NCI-H226 (cell line): ENCODE measurements at regions not wholly inside any gene's neighbourhood (a gene's known extent, or its start where the extent isn't known, plus 50 kb on each side); places are given as distances from the start of the nearest gene placed in this dataset.
"Not testable (repeated sequence)": the region's sequence is repeated elsewhere in the genome, so short reads cannot be mapped to it uniquely, and the experiment has no call there.

Experiments used
- DNase-seq: peaks from one replicate; pipeline ENCODE4 v3.0.0-alpha.2; 2015

GRCh38 chr14:45819107-45819506, 566.1 kb upstream of the MIS18BP1 start:
- no peak for DNase-seq

DNA sequence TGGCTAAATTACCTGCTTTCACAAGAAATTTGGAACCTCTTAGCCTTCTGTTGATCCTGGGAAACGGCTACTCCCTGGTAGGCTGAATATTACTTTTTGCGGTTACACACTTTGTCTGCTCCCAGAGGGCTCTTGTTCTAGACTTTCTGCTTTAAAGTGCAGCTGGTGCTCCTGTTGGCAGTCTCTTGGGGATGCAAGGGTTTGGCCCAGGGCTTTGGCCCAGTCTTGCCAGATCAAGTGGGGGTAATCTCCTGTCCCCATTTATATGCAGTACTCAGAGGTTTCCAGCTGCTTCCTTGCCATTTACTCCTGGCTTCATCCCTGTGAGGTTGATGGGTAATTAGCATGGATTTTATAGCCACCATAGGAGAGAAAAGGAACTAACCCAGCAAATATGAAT, 558.2 kb upstream of the MIS18BP1 start:
- DNase-seq = no peak

DNA sequence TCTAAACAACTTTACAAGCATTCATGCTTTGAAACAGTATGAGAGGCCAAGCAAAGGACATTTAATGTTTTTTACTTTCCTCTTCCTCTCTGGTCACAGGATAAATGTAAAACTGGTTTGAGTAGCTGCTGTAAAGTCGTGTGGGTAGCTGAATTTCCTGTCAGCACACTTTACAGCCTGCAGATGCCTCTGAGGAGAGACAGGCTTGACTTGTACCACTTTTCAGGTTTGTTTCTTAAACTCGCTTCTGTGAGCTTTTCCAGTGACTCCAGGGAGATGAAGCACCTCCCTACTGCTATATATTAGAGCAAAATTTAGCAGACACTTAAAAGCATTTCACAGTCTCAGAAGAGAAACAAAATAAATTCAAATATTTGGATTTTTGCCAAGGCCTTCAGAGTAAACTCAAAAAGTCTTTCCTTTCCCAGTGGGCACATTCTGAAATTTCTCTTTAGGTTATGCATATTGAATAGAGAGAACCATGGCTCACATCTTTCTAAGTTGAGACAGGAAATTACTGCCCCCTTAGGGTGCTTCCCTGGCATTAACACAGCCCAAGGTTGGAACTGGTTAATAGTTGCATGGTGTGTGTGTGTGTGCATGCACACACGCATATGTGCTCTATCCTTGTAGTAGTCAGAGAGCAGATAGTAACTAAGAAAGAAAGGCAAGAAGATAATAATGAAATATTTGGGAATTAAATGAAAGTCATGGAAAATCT, 557.3 kb upstream of the MIS18BP1 start:
- no peak for DNase-seq

DNA sequence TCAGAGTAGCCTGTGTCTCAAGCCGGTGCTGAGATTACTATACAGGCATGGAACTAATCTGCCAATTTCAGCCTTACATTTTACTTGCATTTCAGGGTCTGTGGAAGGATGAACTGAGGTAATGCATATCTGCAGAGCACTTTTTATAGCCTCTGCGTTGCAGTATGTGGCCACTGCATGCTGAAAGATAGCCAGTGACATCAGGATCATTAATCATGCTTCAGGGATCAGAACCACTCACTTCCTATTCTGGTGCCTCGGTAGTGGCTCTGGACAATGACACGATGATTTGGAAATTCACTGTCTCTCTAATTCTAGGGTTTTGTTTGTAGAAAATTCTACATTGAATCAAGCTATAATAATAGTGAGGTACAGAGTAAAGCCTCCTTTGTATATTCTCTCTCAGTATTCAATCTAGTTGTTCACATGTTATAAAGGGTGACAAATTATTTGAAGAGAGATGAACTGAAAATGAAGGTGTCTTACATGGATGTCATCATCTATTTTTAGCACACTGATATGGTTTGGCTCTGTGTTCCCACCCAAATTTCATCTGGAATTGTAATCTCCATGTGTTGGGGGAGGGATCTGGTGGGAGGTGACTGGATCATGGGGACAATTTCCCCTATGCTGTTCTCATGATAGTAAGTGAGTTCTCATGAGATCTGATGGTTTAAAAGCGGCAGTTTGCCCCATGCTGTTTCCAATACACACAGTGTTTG, 554.3 kb upstream of the MIS18BP1 start:
- DNase-seq = no peak

- DNase-seq = no peak
Observed at GRCh38 chr14:45799511-45799910, 546.5 kb upstream of the MIS18BP1 start.

GRCh38 chr14:45798659-45799058, 545.7 kb upstream of the MIS18BP1 start:
- no peak for DNase-seq

GRCh38 chr14:45796006-45796405, 543.0 kb upstream of the MIS18BP1 start:
- DNase-seq = not testable (repeated sequence)

DNA sequence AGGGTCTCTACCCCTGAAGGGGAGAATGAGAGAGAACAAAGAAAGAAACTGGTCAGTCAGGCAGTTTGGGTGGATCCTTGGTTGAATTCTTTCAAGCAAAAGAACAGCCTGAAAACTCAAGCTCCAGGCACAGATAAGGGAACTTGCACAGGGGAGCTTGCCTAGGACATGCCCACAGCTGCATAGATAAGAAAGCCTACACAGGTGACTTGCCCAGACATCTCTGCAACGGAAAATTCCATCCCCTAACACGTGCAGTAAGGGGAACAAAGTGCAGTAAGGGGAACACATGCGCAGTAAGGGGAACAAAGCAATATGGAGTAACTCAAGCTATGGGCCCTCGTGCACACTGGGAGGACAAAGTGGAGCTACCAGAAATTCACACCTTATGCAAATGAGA, 540.1 kb upstream of the MIS18BP1 start:
- DNase-seq = peak; percentile 12

- no peak for DNase-seq
Observed at GRCh38 chr14:45790293-45790692, 537.3 kb upstream of the MIS18BP1 start.

- DNase-seq = no peak
Observed at GRCh38 chr14:45787167-45787566, 534.2 kb upstream of the MIS18BP1 start.

- no peak for DNase-seq
Observed at GRCh38 chr14:45786266-45786665, 533.3 kb upstream of the MIS18BP1 start.

DNA sequence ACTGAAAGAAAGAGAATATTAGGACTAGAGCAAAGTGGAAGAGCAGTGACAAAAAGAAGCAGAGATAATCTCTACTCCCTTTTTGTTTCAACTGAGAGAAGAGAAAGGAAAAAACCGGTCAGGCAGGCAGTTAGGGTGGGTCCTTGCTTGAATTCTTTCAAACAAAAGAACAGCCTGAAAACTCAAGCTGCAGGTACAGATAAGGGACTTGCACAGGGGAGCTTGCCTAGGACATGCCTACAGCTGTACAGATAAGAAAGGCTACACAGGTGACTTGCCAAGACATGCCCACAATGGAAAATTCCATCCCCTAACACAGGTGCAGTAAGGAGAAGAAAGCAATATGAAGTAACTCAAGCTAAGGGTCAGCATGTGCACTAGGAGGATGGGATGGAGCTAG, 532.2 kb upstream of the MIS18BP1 start:
- no peak for DNase-seq

DNA sequence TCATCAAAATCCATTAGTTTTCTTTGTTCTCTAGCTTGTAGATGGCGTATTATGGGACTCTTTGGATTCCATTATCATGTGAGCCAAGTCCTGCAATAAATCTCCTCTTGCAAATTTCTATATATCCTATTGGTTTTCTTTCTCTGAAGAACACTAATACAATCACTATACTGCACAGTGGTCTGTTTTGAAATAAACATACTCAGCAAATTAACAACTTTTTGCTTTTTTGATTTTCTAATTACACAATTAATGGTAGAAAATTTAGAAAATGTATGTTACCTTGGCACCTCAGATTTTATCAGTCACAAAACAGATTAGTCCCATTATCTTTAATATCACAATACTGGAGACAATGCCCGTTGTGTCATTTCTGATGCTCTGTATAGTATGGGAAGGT, 513.2 kb upstream of the MIS18BP1 start:
- no peak for DNase-seq

- no peak for DNase-seq
Observed at GRCh38 chr14:45757655-45758054, 504.7 kb upstream of the MIS18BP1 start.

GRCh38 chr14:45756412-45756811, 503.4 kb upstream of the MIS18BP1 start:
- not testable (repeated sequence) for DNase-seq

- DNase-seq = no peak
Observed at GRCh38 chr14:45743884-45744283, 490.9 kb upstream of the MIS18BP1 start.

- DNase-seq = no peak
Observed at GRCh38 chr14:45742187-45742586, 489.2 kb upstream of the MIS18BP1 start.

- no peak for DNase-seq
Observed at GRCh38 chr14:45728434-45729225, 475.6 kb upstream of the MIS18BP1 start.

DNA sequence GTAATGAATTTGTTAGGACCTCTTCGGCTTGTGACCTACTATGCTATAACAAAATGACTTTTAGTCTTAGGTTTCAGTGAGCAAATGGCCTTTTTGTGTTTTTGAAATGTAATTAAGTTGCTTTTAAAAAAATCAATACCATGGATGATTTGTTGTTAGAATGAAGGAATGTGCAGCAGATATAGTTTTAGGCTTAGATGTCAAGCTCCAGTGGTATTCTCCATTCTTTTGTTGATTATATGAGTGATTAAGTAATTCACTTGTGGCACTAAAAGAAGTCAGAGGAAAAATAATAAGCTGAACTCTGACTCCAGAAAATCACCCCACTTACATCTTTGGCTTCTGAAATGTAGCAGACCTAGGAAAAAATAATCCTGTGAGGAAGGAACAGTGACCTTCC, 474.1 kb upstream of the MIS18BP1 start:
- no peak for DNase-seq

DNA sequence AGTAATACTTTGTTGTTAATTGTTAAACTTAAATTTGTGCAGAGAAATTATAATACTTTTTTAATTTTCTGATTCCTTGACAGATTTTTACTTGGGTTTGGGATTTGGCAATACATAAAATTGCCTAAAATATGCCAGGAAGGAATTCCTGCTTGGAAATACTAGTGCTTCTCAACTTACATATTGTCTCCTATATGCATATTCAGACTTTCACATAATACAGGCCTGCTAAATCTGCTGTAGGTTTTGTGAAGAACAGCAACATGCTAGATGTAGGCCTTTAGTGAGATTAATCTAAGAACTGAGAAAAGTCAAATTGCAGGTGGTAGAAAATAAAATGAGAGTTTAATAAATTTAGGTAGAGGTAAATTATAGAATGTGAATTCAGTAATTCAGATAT, 468.5 kb upstream of the MIS18BP1 start:
- no peak for DNase-seq

DNA sequence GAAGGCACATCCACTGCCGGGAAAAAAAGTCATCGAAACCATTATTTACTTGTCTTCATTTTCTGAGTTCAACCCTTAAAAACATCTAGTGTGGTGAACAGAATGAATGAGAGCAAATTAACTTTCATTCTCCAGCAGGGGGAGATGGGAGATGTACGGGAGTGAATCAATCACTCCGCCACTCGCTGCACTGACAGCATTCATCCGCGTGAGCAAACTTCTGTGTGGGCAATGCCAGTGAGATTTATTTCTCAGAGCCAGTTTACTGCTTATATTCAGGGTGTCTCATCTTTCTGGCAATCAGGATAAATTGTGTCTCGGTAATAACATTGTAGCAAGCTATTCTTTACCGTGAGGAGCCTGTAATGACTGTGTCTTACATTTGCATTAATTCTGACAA, 463.6 kb upstream of the MIS18BP1 start:
- no peak for DNase-seq

- DNase-seq = no peak
Observed at GRCh38 chr14:45715946-45716345, 462.9 kb upstream of the MIS18BP1 start.

DNA sequence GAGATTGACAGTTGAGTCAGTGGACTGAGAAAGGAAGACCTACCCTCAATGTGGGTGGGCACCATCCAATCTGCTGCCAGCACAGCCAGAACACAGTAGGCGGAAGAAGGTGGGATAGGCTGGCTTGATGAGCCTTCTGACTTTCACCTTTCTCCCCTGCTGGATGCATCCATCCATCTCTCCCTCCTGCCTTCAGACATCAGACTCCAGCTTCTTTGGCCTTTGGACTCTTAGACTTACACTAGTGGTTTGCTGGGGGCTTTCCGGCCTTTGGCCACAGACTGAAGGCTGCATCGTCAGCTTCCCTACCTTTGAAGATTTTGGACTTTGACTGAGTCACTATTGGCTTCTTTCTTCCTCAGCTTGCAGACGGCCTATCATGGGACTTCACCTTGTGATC, 456.5 kb upstream of the MIS18BP1 start:
- DNase-seq = no peak
